GM10266 (cell line): ENCODE measurements at regions not wholly inside any gene's neighbourhood (a gene's known extent, or its start where the extent isn't known, plus 50 kb on each side); places are given as distances from the start of the nearest gene placed in this dataset.
"Not testable (repeated sequence)": the region's sequence is repeated elsewhere in the genome, so short reads cannot be mapped to it uniquely, and the experiment has no call there.

Experiments used
- DNase-seq: peaks from one replicate; pipeline ENCODE4 v3.0.0; 2012; ENCODE audit errors: extremely low spot score
- TF ChIP-seq, protein P1 (sequence below): IDR thresholded peaks from 2 replicates; pipeline ENCODE4 v1.5.1; 2012; ENCODE audit warnings: mild to moderate bottlenecking, low read depth; ENCODE audit not compliant: control insufficient read depth, insufficient read depth; ENCODE audit errors: missing control alignments

DNA sequence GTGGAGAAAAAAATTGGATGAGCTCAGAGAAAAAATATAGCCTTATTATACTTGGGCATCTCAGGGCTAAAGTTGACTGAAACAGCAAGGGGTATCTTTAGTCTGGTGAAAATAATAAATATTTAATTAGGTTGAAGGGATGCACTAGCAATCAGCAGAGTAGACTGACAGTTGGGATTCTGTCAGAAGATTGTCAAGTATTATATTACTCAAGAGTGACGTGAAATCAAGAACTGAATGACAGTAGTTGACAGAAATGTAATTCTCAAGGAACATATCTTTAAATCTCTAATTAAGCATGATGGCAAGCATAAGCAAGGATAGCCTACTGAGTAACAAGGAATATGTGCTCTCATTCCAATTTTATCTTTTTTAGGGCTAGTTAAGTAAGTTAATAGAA, 1301.1 kb downstream of the DSC3 start:
- TF ChIP-seq, protein P1, sequence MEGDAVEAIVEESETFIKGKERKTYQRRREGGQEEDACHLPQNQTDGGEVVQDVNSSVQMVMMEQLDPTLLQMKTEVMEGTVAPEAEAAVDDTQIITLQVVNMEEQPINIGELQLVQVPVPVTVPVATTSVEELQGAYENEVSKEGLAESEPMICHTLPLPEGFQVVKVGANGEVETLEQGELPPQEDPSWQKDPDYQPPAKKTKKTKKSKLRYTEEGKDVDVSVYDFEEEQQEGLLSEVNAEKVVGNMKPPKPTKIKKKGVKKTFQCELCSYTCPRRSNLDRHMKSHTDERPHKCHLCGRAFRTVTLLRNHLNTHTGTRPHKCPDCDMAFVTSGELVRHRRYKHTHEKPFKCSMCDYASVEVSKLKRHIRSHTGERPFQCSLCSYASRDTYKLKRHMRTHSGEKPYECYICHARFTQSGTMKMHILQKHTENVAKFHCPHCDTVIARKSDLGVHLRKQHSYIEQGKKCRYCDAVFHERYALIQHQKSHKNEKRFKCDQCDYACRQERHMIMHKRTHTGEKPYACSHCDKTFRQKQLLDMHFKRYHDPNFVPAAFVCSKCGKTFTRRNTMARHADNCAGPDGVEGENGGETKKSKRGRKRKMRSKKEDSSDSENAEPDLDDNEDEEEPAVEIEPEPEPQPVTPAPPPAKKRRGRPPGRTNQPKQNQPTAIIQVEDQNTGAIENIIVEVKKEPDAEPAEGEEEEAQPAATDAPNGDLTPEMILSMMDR = no peak
- DNase-seq = no peak

GRCh38 chr18:29737620-29738019, 1304.9 kb downstream of the DSC3 start:
- TF ChIP-seq, protein P1 = no peak
- no peak for DNase-seq

GRCh38 chr18:29737190-29737589, 1305.4 kb downstream of the DSC3 start:
- DNase-seq = no peak
- TF ChIP-seq, protein P1 = no peak

DNA sequence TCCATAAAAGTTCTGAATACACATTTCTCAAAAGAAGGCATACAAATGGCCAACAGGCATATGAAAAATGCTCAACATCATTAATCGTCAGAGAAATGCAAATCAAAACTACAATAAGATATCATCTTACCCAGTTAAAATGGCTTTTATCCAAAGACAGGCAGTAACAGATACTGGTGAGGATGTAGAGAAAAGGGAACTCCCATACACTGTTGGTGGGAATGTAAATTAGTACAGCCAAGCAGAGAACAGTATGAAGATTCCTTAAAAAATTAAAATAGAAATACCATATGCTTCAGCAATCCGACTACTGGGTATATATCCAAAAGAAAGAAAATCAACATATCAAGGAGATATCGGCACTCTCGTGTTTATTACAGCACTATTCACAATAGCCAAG, 1312.5 kb downstream of the DSC3 start:
- TF ChIP-seq, protein P1 = no peak
- no peak for DNase-seq

DNA sequence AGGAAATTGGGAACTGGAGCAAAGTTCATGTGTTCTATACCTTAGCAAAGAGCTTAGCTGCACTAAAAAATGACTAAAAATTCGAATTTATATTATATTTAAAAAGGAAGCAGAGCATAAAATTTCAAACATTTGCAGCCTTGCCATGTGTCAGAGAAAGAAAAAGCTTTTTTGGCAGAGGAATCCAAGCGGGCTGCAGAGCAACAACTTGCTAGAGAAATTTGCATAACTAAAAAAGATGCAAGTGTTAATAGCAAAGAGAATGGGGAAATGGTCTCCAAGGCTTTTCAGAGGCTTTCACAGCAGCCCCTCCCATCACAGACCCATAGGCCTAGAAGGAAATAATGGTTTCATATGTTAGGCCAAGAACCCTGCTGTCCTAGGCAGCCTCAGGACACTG, 1315.9 kb downstream of the DSC3 start:
- TF ChIP-seq, protein P1 = no peak
- no peak for DNase-seq

- DNase-seq = not testable (repeated sequence)
These were observed 1319.1 kb downstream of the DSC3 start for GRCh38 chr18:29723486-29723885.

DNA sequence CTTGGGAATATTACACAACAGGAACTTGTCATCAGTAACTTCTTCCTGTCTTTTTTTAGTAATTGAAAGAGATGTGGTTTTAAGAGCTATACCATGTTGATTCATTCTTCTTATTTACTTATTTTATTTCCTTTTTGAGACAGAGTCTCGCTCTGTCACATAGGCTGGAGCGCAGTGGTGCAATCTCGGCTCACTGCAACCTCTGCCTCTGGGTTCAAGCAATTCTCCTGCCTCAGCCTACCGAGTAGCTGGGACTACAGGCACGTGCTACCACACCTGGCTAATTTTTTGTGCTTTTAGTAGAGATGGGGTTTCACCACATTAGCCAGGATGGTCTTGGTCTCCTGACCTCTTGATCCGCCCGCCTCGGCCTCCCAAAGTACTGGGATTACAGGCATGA, 1326.6 kb downstream of the DSC3 start:
- not testable (repeated sequence) for DNase-seq

DNA sequence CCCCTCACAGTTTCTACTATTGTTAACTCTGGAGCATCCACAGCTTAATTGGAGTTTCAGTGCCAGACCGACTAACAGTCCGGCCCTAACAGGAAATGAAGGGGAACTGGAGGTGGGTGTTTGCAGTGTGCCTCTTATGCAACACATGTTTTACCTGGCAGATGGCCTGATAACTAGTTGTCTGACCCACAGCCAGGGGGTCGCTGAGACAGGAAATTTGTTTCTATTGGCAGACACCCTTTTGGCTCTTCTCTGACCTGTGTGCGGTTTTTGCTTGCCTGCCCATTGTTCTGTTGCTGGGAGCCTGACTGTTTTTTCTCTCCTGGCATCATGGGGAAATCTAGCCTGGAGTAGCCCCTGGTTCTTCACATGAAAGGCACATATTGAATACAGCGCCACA, 1329.8 kb downstream of the DSC3 start:
- TF ChIP-seq, protein P1 = no peak
- DNase-seq = no peak

- DNase-seq = no peak
- TF ChIP-seq, protein P1 = no peak
These were observed 1330.6 kb downstream of the DSC3 start for GRCh38 chr18:29711932-29712331.
